Neural progenitor cell (in vitro differentiated cells): ENCODE measurements at regions not wholly inside any gene's neighbourhood (a gene's known extent, or its start where the extent isn't known, plus 50 kb on each side); places are given as distances from the start of the nearest gene placed in this dataset.

Source experiments
- CTCF ChIP-seq: fragments of 200-600 bp; sonication (generic); IDR thresholded peaks from 2 replicates; pipeline ENCODE4 v1.5.1; 2017; ENCODE audit warnings: antibody characterized with exemption, mild to moderate bottlenecking
- EZH2phosphoT487 ChIP-seq: fragments of 200-600 bp; sonication (generic); IDR thresholded peaks from 2 replicates; pipeline ENCODE4 v1.6.1; 2017; ENCODE audit warnings: antibody characterized with exemption

- no peak for TF ChIP-seq EZH2phosphoT487
- TF ChIP-seq CTCF, result no peak
Measured at GRCh38 chr19:30202060-30202600, 170.1 kb upstream of the ZNF536 start.
